Stomach (tissue), 4 donors: ENCODE measurements at regions not wholly inside any gene's neighbourhood (a gene's known extent, or its start where the extent isn't known, plus 50 kb on each side); places are given as distances from the start of the nearest gene placed in this dataset.

Experiments
- EP300 ChIP-seq: sonication (generic); formaldehyde crosslinking; IDR thresholded peaks from one replicate; pipeline ENCODE4 v1.6.1; 2017; ENCODE audit warnings: antibody characterized with exemption
- POLR2A ChIP-seq, 4 donors: fragments of 450-650 bp; IDR thresholded peaks; one replicate each; pipeline ENCODE4 v1.6.1; 2016; ENCODE audit warnings: antibody characterized with exemption in 4 of 4, control low read depth in 2 of 4, mild to moderate bottlenecking in 1 of 4, moderate library complexity in 1 of 4
- TF ChIP-seq, protein P1 (sequence below), 7 experiments: fragments of 450-650 bp in 4 of 7; fragments of 200-600 bp in 3 of 7; sonication (generic) in 3 of 7; IDR thresholded peaks; one replicate each; pipeline ENCODE4 v1.5.1; 2016 to 2019; ENCODE audit warnings: antibody characterized with exemption in 7 of 7, control low read depth in 2 of 7, mild to moderate bottlenecking in 1 of 7

- TF ChIP-seq, protein P1, sequence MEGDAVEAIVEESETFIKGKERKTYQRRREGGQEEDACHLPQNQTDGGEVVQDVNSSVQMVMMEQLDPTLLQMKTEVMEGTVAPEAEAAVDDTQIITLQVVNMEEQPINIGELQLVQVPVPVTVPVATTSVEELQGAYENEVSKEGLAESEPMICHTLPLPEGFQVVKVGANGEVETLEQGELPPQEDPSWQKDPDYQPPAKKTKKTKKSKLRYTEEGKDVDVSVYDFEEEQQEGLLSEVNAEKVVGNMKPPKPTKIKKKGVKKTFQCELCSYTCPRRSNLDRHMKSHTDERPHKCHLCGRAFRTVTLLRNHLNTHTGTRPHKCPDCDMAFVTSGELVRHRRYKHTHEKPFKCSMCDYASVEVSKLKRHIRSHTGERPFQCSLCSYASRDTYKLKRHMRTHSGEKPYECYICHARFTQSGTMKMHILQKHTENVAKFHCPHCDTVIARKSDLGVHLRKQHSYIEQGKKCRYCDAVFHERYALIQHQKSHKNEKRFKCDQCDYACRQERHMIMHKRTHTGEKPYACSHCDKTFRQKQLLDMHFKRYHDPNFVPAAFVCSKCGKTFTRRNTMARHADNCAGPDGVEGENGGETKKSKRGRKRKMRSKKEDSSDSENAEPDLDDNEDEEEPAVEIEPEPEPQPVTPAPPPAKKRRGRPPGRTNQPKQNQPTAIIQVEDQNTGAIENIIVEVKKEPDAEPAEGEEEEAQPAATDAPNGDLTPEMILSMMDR (IDR thresholded peaks at IDR 0.05), result no peak
- TF ChIP-seq EP300 (no peak), POLR2A (IDR thresholded peaks at IDR 0.05) (no peak)
Measured at GRCh38 chr12:87513536-87514280, 515.5 kb downstream of the C12orf50 start.
